RCC 7860 (cell line): ENCODE measurements at regions not wholly inside any gene's neighbourhood (a gene's known extent, or its start where the extent isn't known, plus 50 kb on each side); places are given as distances from the start of the nearest gene placed in this dataset.
"Not testable (repeated sequence)": the region's sequence is repeated elsewhere in the genome, so short reads cannot be mapped to it uniquely, and the experiment has no call there.

Experiments
- DNase-seq: peaks from one replicate; pipeline ENCODE4 v3.0.0-alpha.2; 2015; ENCODE audit warnings: low spot score
- FAIRE-seq: peaks from 2 replicates; lab custom pipeline; 2012; peaks lifted over from hg19 to GRCh38; lab: Jason Lieb, UNC

GRCh38 chr13:33340631-33341030, 55.1 kb upstream of the STARD13 start:
- DNase-seq (no peak), FAIRE-seq (no peak)

GRCh38 chr13:33341861-33342452, 56.4 kb upstream of the STARD13 start:
- FAIRE-seq (no peak), DNase-seq (no peak)

- FAIRE-seq (no peak), DNase-seq (no peak)
Observed at GRCh38 chr13:33345842-33346241, 60.3 kb upstream of the STARD13 start.

GRCh38 chr13:33347861-33348260, 62.3 kb upstream of the STARD13 start:
- FAIRE-seq, result no peak
- DNase-seq, result no peak

GRCh38 chr13:33348366-33348765, 62.8 kb upstream of the STARD13 start:
- FAIRE-seq (no peak), DNase-seq (no peak)

GRCh38 chr13:33349288-33349985, 63.9 kb upstream of the STARD13 start:
- DNase-seq (peak; percentile 10), FAIRE-seq (no peak)

GRCh38 chr13:33349986-33350826, 64.7 kb upstream of the STARD13 start:
- DNase-seq, result no peak
- FAIRE-seq, result no peak

- DNase-seq, result peak; percentile 51
- FAIRE-seq, result peak; percentile 38
Observed at GRCh38 chr13:33351319-33351718, 65.8 kb upstream of the STARD13 start.

- no peak for DNase-seq
- FAIRE-seq, result no peak
Observed at GRCh38 chr13:33352041-33352440, 66.5 kb upstream of the STARD13 start.

GRCh38 chr13:33352526-33352925, 67.0 kb upstream of the STARD13 start:
- FAIRE-seq (no peak), DNase-seq (no peak)

- DNase-seq, result no peak
- no peak for FAIRE-seq
Observed at GRCh38 chr13:33353210-33353609, 67.7 kb upstream of the STARD13 start.

GRCh38 chr13:33353646-33354045, 68.1 kb upstream of the STARD13 start:
- FAIRE-seq (no peak), DNase-seq (no peak)

- DNase-seq (no peak), FAIRE-seq (no peak)
Observed at GRCh38 chr13:33355201-33355895, 69.8 kb upstream of the STARD13 start.

GRCh38 chr13:33358076-33358475, 72.5 kb upstream of the STARD13 start:
- not testable (repeated sequence) for FAIRE-seq

GRCh38 chr13:33362986-33363727, 77.6 kb upstream of the STARD13 start:
- FAIRE-seq (no peak), DNase-seq (no peak)

More at GRCh38 chr13:33358076-33358475, 72.5 kb upstream of the STARD13 start:
- DNase-seq, result not testable (repeated sequence)

GRCh38 chr13:33364192-33364591, 78.6 kb upstream of the STARD13 start:
- DNase-seq, result no peak
- FAIRE-seq, result no peak

GRCh38 chr13:33366469-33367062, 81.0 kb upstream of the STARD13 start:
- no peak for FAIRE-seq

GRCh38 chr13:33367171-33367895, 81.8 kb upstream of the STARD13 start:
- DNase-seq (no peak), FAIRE-seq (no peak)

More at GRCh38 chr13:33366469-33367062, 81.0 kb upstream of the STARD13 start:
- no peak for DNase-seq

- no peak for FAIRE-seq
Observed at GRCh38 chr13:33367926-33368325, 82.4 kb upstream of the STARD13 start.

More at GRCh38 chr13:33367926-33368325, 82.4 kb upstream of the STARD13 start:
- no peak for DNase-seq
